Neural cell (in vitro differentiated cells): ENCODE measurements at regions not wholly inside any gene's neighbourhood (a gene's known extent, or its start where the extent isn't known, plus 50 kb on each side); places are given as distances from the start of the nearest gene placed in this dataset.

Experiments used
- H2AFZ ChIP-seq: fragments of 200-600, 300-800 bp; sonication (generic), shearing (Covaris generic); 2 replicates; pipeline ENCODE4 v1.6.0; 2014; ENCODE audit warnings: low read depth, mild to moderate bottlenecking, antibody characterized with exemption, low read length, moderate library complexity
- H3F3A ChIP-seq: fragments of 200-600 bp; shearing (Covaris generic); 2 replicates; pipeline ENCODE4 v1.6.1; 2016; ENCODE audit warnings: mild to moderate bottlenecking, moderate library complexity, mixed read lengths, antibody characterized with exemption, low read length; ENCODE audit not compliant: insufficient read depth, poor library complexity, severe bottlenecking
- H3K27ac ChIP-seq: fragments of 200-600, 300-800 bp; sonication (generic), shearing (Covaris generic); 2 replicates; pipeline ENCODE4 v1.5.1; 2014; ENCODE audit warnings: mild to moderate bottlenecking, low read length, moderate library complexity
- H3K27me3 ChIP-seq: fragments of 300-800, 200-600 bp; sonication (generic), shearing (Covaris generic); 2 replicates; pipeline ENCODE4 v1.6.0; 2014; ENCODE audit warnings: mild to moderate bottlenecking, low read depth, low read length, moderate library complexity; ENCODE audit not compliant: insufficient read depth
- H3K36me3 ChIP-seq: fragments of 300-800, 200-600 bp; sonication (generic), shearing (Covaris generic); 2 replicates; pipeline ENCODE4 v1.5.1; 2014; ENCODE audit warnings: mild to moderate bottlenecking, antibody characterized with exemption, low read length, moderate library complexity; ENCODE audit not compliant: insufficient read depth
- H3K4me2 ChIP-seq: fragments of 300-800, 200-600 bp; sonication (generic), shearing (Covaris generic); 2 replicates; pipeline ENCODE4 v1.6.0; 2014; ENCODE audit warnings: mild to moderate bottlenecking, low read length
- H3K4me3 ChIP-seq: fragments of 300-800, 200-600 bp; sonication (generic), shearing (Covaris generic); 2 replicates; pipeline ENCODE4 v1.5.1; 2014; ENCODE audit warnings: mild to moderate bottlenecking, low read length, moderate library complexity
- H3K79me2 ChIP-seq: fragments of 200-600 bp; shearing (Covaris generic); replicated peaks from 2 replicates; pipeline ENCODE4 v1.6.0; 2014; ENCODE audit warnings: mild to moderate bottlenecking, low read length, moderate library complexity; ENCODE audit not compliant: insufficient read depth
- H3K9ac ChIP-seq: fragments of 300-800, 200-600 bp; sonication (generic), shearing (Covaris generic); 2 replicates; pipeline ENCODE4 v1.6.1; 2016; ENCODE audit warnings: mild to moderate bottlenecking, low read length, mixed read lengths
- H3K9me2 ChIP-seq: fragments of 200-600 bp; shearing (Covaris generic); 2 replicates; pipeline ENCODE4 v1.6.1; 2016; ENCODE audit warnings: mild to moderate bottlenecking, low read length, mixed read lengths; ENCODE audit not compliant: insufficient read depth
- H3K9me3 ChIP-seq: fragments of 200-600, 300-800 bp; sonication (generic), shearing (Covaris generic); 2 replicates; pipeline ENCODE4 v1.6.1; 2016; ENCODE audit warnings: mild to moderate bottlenecking, mixed run types, low read length, moderate library complexity, mixed read lengths
- H4K20me1 ChIP-seq: fragments of 200-600 bp; shearing (Covaris generic); 2 replicates; pipeline ENCODE4 v1.6.1; 2016; ENCODE audit warnings: mild to moderate bottlenecking, mixed run types; ENCODE audit not compliant: insufficient read depth
- CTCF ChIP-seq: fragments of 450-650 bp; IDR thresholded peaks from 2 replicates; pipeline ENCODE4 v1.5.1; 2014; ENCODE audit warnings: antibody characterized with exemption, mild to moderate bottlenecking, moderate library complexity; ENCODE audit not compliant: poor library complexity, severe bottlenecking
- EP300 ChIP-seq: fragments of 450-650 bp; conservative IDR thresholded peaks from 2 replicates; pipeline ENCODE4 v1.6.1; 2014; ENCODE audit warnings: antibody characterized with exemption, mild to moderate bottlenecking, moderate library complexity; ENCODE audit not compliant: poor library complexity, severe bottlenecking
- EZH2 ChIP-seq: fragments of 200-600, 300-800 bp; shearing (Covaris generic), sonication (generic); IDR thresholded peaks from 2 replicates; pipeline ENCODE4 v1.6.1; 2014; ENCODE audit warnings: antibody characterized with exemption, low read length, borderline replicate concordance, mild to moderate bottlenecking; ENCODE audit not compliant: insufficient read depth, poor library complexity, severe bottlenecking
- MXI1 ChIP-seq: fragments of 450-650 bp; conservative IDR thresholded peaks from 2 replicates; pipeline ENCODE4 v1.6.1; 2014; ENCODE audit warnings: antibody characterized with exemption, mild to moderate bottlenecking; ENCODE audit not compliant: poor library complexity, severe bottlenecking
- POLR2AphosphoS5 ChIP-seq: IDR thresholded peaks from 2 replicates; pipeline ENCODE4 v1.6.1; 2012
- RAD21 ChIP-seq: fragments of 450-650 bp; conservative IDR thresholded peaks from 2 replicates; pipeline ENCODE4 v1.6.1; 2014; ENCODE audit warnings: antibody characterized with exemption, mild to moderate bottlenecking, moderate library complexity
- SMC3 ChIP-seq: fragments of 450-650 bp; conservative IDR thresholded peaks from 2 replicates; pipeline ENCODE4 v1.6.1; 2014; ENCODE audit warnings: antibody characterized with exemption, mild to moderate bottlenecking, moderate library complexity; ENCODE audit not compliant: poor library complexity
- TAF1 ChIP-seq: IDR thresholded peaks from 2 replicates; pipeline ENCODE4 v1.6.1; 2012; ENCODE audit warnings: low read depth
- TF ChIP-seq, protein P1 (sequence below): IDR thresholded peaks from 2 replicates; pipeline ENCODE4 v1.6.1; 2012; ENCODE audit warnings: borderline replicate concordance

- no peaks in the 10 kb centered on the region for H3K79me2 ChIP-seq
- H3K27ac ChIP-seq = no peak overlapping the region
- no peaks in the 10 kb centered on the region for H4K20me1 ChIP-seq
- no peak for TF ChIP-seq TAF1
- TF ChIP-seq POLR2AphosphoS5 = no peak
- TF ChIP-seq EZH2 = no peak
- no peak for TF ChIP-seq EP300
- no peak for TF ChIP-seq CTCF
- TF ChIP-seq, protein P1, sequence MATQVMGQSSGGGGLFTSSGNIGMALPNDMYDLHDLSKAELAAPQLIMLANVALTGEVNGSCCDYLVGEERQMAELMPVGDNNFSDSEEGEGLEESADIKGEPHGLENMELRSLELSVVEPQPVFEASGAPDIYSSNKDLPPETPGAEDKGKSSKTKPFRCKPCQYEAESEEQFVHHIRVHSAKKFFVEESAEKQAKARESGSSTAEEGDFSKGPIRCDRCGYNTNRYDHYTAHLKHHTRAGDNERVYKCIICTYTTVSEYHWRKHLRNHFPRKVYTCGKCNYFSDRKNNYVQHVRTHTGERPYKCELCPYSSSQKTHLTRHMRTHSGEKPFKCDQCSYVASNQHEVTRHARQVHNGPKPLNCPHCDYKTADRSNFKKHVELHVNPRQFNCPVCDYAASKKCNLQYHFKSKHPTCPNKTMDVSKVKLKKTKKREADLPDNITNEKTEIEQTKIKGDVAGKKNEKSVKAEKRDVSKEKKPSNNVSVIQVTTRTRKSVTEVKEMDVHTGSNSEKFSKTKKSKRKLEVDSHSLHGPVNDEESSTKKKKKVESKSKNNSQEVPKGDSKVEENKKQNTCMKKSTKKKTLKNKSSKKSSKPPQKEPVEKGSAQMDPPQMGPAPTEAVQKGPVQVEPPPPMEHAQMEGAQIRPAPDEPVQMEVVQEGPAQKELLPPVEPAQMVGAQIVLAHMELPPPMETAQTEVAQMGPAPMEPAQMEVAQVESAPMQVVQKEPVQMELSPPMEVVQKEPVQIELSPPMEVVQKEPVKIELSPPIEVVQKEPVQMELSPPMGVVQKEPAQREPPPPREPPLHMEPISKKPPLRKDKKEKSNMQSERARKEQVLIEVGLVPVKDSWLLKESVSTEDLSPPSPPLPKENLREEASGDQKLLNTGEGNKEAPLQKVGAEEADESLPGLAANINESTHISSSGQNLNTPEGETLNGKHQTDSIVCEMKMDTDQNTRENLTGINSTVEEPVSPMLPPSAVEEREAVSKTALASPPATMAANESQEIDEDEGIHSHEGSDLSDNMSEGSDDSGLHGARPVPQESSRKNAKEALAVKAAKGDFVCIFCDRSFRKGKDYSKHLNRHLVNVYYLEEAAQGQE = no peak
- TF ChIP-seq MXI1 = no peak
- TF ChIP-seq SMC3 = no peak
- no peak for TF ChIP-seq RAD21
- no peaks in the 10 kb centered on the region for H3F3A ChIP-seq
- H3K36me3 ChIP-seq = no peaks in the 10 kb centered on the region
- H3K9me3 ChIP-seq = no peaks in the 10 kb centered on the region
- H3K4me2 ChIP-seq = no peak overlapping the region
- H2AFZ ChIP-seq = no peak overlapping the region
- H3K4me3 ChIP-seq = no peak overlapping the region
- no peak overlapping the region for H3K9ac ChIP-seq
- H3K9me2 ChIP-seq = no peaks in the 10 kb centered on the region
- no peaks in the 10 kb centered on the region for H3K27me3 ChIP-seq
Measured at GRCh38 chr5:94082405-94082804, 341.0 kb upstream of the POU5F2 start.

GRCh38 chr5:94081088-94081487, 339.7 kb upstream of the POU5F2 start:
- Histone ChIP-seq H3K9me3 (no peaks in the 10 kb centered on the region), H3K9me2 (no peaks in the 10 kb centered on the region), H2AFZ (no peak overlapping the region), H4K20me1 (no peaks in the 10 kb centered on the region), H3K27me3 (no peaks in the 10 kb centered on the region), H3K36me3 (no peaks in the 10 kb centered on the region), H3K9ac (no peak overlapping the region), H3K27ac (no peak overlapping the region), H3K79me2 (no peaks in the 10 kb centered on the region), H3K4me2 (no peak overlapping the region), H3K4me3 (no peak overlapping the region), H3F3A (no peaks in the 10 kb centered on the region)
- TF ChIP-seq EP300 (no peak), POLR2AphosphoS5 (no peak), CTCF (no peak)
